Kidney (tissue), 13 donors: ENCODE measurements at regions not wholly inside any gene's neighbourhood (a gene's known extent, or its start where the extent isn't known, plus 50 kb on each side); places are given as distances from the start of the nearest gene placed in this dataset.
"Not testable (repeated sequence)": the region's sequence is repeated elsewhere in the genome, so short reads cannot be mapped to it uniquely, and the experiment has no call there.

Experiments
- DNase-seq, 5 donors: peaks; one replicate each; pipeline ENCODE4 v3.0.0-alpha.2; 2013 to 2020
- FAIRE-seq: peaks from 2 replicates; lab custom pipeline; 2012; peaks lifted over from hg19 to GRCh38; lab: Jason Lieb, UNC
- H3K27ac ChIP-seq, 2 donors: one replicate each; pipeline ENCODE4 v1.7.0; 2013; ENCODE audit warnings: low read depth in 2 of 2, low read length in 2 of 2, inconsistent platforms in 1 of 2
- H3K27me3 ChIP-seq: one replicate; pipeline ENCODE4 v1.7.1; 2013; ENCODE audit warnings: low read length, inconsistent platforms; ENCODE audit not compliant: control insufficient read depth, insufficient read depth
- H3K36me3 ChIP-seq, 3 donors: one replicate each; pipeline versions ENCODE4 v1.7.0 to v1.7.1; 2013; ENCODE audit warnings: low read length in 3 of 3, control low read depth in 1 of 3, inconsistent platforms in 1 of 3; ENCODE audit not compliant: insufficient read depth in 3 of 3, control insufficient read depth in 2 of 3
- H3K4me1 ChIP-seq, 3 donors: one replicate each; pipeline versions ENCODE4 v1.7.0 to v1.7.1; 2013; ENCODE audit warnings: low read length in 3 of 3, inconsistent platforms in 1 of 3, low read depth in 1 of 3; ENCODE audit not compliant: control insufficient read depth in 2 of 3, insufficient read depth in 2 of 3
- H3K4me3 ChIP-seq, 3 donors: one replicate each; pipeline versions ENCODE4 v1.7.0 to v1.8.1; 2013; ENCODE audit warnings: low read length in 3 of 3, control low read depth in 1 of 3, inconsistent platforms in 1 of 3
- H3K9ac ChIP-seq, 3 donors: one replicate each; pipeline versions ENCODE4 v1.7.0 to v1.7.1; 2013; ENCODE audit warnings: low read length in 3 of 3, control low read depth in 1 of 3, inconsistent platforms in 1 of 3
- H3K9me3 ChIP-seq, 3 donors: one replicate each; pipeline versions ENCODE4 v1.7.0 to v1.7.1; 2013; ENCODE audit warnings: low read length in 3 of 3, control low read depth in 1 of 3, inconsistent platforms in 1 of 3; ENCODE audit not compliant: control insufficient read depth in 2 of 3, insufficient read depth in 1 of 3
- CTCF ChIP-seq: IDR thresholded peaks from 3 replicates; pipeline ENCODE4 v1.5.1; 2012; ENCODE audit warnings: mild to moderate bottlenecking, moderate library complexity, borderline replicate concordance; ENCODE audit not compliant: insufficient read depth; ENCODE audit errors: extremely low read depth
- intact Hi-C: fragments of 100-400 bp; cut with DNase I; formaldehyde crosslinking; loops from one replicate; pipeline ENCODE4 v1.11.1; 2022
- donor health status: control.
- donor health status: control.
- donor health status: control.
- donor health status: control.
- donor health status: control.
- donor health status: DM: yes; HTN: yes; CAD: no.
- donor health status: Normal renal cell carcinoma (clear cell type).

GRCh38 chr2:221724631-221725203, 152.6 kb upstream of the EPHA4 start:
- peaks cover 0 to 15% (median 0%) of the 10 kb centered on the region in 3 donors for H3K9me3 ChIP-seq
- no peaks in the 10 kb centered on the region for H3K4me1 ChIP-seq
- no peak for FAIRE-seq
- H3K9ac ChIP-seq, result no peak overlapping the region
- H3K4me3 ChIP-seq, result no peak overlapping the region
- no peaks in the 10 kb centered on the region for H3K36me3 ChIP-seq
- no peak for DNase-seq
- no peaks in the 10 kb centered on the region for H3K27me3 ChIP-seq
- intact Hi-C loops, result no loop called here
- H3K27ac ChIP-seq, result no peak overlapping the region
- no peak for TF ChIP-seq CTCF

- H3K27ac ChIP-seq, intact Hi-C loops, FAIRE-seq, H3K9ac ChIP-seq, H3K36me3 ChIP-seq, H3K27me3 ChIP-seq, H3K4me1 ChIP-seq, H3K4me3 ChIP-seq, DNase-seq: not testable (repeated sequence)
- H3K9me3 ChIP-seq, result peaks cover 0 to 14% (median 0%) of the 10 kb centered on the region in 3 donors
Observed at GRCh38 chr2:221724117-221724516, 152.0 kb upstream of the EPHA4 start.

- Histone ChIP-seq H3K36me3 (no peaks in the 10 kb centered on the region), H3K9me3 (no peaks in the 10 kb centered on the region), H3K27ac (no peak overlapping the region), H3K4me1 (no peaks in the 10 kb centered on the region), H3K4me3 (no peak overlapping the region), H3K27me3 (no peaks in the 10 kb centered on the region), H3K9ac (no peak overlapping the region)
- TF ChIP-seq CTCF, result no peak
- FAIRE-seq, result no peak
- peak in 1 of 5 donors; percentile 18 for DNase-seq
- intact Hi-C loops, result no loop called here
Observed at GRCh38 chr2:221716426-221717303, 144.6 kb upstream of the EPHA4 start.

- H3K4me1 ChIP-seq, result no peaks in the 10 kb centered on the region
- DNase-seq (no peak), FAIRE-seq (no peak)
- intact Hi-C loops, result no loop called here
- no peak overlapping the region for H3K4me3 ChIP-seq
- H3K27me3 ChIP-seq, result no peaks in the 10 kb centered on the region
- no peaks in the 10 kb centered on the region for H3K36me3 ChIP-seq
- no peaks in the 10 kb centered on the region for H3K9me3 ChIP-seq
- no peak for TF ChIP-seq CTCF
- H3K27ac ChIP-seq, result no peak overlapping the region
- no peak overlapping the region for H3K9ac ChIP-seq
Observed at GRCh38 chr2:221715523-221716247, 143.6 kb upstream of the EPHA4 start.
